ENCODE measurements at regions not wholly inside any gene's neighbourhood (a gene's known extent, or its start where the extent isn't known, plus 50 kb on each side); places are given as distances from the start of the nearest gene placed in this dataset.

DNA sequence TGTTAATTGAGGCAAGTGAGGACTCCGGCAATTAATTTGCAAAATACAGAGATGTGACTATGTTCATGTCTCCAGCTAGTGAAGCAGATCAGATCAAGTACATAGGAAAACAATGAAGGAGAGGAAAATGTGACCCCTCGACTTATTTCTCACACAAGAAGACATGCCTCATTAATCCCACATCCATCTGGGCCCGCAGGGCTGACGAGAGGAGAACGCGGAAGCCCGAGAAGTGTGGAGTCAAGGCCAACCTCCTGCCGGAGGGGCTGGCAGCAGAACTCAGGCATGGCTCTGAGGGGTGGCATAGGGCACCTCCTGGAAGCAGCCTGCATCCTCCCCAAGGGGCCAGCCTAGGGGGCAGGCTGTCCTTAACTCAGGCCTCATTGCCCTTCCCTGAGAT, 54.4 kb downstream of the ZNF503 start:
- DNase-seq: no peak

DNA sequence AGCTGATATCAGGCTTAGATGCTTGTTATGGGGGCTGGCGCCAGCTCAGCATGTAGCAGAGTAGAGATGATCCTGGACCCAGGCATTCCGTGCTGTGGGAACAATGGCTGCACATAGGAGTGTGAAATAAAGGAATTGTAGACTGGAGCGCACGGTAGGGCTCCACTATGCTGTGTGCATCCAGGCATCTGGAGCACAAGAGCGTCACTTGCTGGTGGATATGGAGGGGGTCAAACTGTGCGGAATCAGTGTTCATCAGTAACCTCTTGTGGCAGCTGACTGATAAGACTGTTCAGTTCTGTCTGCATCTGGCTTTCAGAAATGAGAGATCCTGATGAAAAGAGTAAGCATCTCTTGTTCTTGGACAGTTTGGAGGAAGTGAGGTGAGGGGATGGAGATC, 55.8 kb downstream of the ZNF503 start:
- DNase-seq: no peak

DNA sequence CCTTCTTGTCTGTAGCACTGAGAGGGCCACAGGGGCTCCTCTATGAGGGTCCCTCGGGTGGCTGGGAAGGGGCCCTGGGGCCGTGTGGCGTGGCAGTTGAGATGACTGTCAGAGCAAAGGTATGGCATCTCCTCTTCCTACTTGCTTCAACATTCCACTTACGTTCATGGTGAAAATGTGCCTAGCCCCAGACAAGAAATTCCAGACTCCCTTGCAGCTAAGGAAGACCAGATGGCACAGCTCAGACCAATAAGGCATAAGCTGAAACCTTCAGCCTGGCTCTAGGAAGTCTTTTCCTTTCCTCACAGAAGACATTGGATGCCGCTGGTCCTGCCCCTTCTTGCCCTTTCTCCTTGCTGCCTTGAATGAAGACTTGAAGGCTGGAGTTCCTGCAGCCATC, 57.4 kb downstream of the ZNF503 start:
- no peak for DNase-seq

DNA sequence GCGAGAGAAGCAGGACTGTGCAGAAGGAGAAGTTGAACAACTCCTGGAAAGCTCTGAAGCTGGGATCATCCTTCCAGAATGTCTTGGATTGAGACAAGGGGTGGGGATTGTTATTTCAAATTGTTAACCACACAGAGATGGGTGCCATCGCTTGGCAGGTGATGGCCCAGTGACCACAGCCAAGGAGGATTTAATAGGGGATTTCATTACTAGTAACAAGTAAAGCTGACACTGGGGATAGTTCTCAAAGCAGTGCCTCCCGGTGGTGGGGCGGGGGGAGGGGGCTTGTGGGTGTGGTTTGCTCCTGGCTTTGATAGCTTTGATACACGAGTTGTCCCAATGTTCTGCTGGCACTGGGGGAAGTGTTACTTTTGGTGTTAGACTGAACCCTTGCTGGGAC, 59.2 kb downstream of the ZNF503 start:
- DNase-seq: no peak

DNA sequence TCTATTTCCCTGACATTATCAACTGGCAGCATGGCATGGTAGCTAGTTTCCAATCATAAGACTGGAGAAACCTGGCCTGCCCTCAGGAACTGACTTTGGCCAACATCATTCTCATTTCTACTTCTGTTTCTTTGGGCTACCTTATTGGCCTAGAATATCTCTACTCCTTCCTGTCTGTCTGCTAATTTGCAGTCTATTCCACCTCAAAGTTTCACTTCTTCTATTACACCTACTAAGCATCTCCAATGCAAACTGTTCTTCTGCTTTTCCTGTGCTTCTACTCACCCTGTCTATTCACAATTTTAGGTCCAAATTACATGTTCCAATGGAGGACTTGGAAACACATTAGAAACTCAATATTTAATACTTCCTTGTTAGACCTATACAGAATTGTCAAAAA, 65.6 kb downstream of the ZNF503 start:
- DNase-seq: no peak

DNA sequence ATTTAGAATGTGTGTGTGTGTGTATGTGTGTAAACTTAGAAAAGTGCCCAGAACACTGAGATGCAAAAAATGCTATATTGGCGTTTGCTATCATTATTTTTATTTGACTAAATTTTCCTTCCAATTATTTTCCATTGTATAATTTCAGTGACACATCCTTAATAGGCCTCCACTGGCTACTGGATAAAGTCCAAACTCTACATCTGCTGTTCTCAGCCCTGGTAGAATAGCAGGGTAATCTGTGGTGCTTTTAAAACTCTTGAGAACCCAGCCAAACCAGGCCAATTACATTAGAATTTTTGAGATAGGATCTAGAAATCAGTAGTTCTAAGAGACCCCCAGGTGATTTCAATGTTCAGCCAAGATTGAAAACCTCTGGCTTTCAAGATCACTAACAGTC, 66.4 kb downstream of the ZNF503 start:
- DNase-seq: no peak

DNA sequence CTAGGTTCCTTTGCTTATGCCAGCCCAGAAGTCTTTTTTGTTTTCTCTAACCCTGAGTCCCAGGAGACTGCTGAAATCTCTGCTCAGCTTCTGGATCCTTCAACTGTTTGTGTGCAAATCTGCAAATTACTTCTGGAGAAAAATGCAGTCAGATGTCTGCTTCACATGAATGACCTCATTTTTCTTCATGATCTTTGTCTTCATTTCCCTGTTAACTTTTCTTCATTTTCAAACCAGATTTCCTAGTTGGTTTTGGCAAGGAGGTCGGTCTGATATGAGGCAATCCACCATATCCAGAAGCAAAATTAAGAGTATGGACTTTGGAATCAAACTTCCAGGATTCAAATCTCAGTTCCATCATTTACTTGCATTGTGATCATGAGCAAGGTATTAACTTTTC, 66.8 kb downstream of the ZNF503 start:
- no peak for DNase-seq

DNA sequence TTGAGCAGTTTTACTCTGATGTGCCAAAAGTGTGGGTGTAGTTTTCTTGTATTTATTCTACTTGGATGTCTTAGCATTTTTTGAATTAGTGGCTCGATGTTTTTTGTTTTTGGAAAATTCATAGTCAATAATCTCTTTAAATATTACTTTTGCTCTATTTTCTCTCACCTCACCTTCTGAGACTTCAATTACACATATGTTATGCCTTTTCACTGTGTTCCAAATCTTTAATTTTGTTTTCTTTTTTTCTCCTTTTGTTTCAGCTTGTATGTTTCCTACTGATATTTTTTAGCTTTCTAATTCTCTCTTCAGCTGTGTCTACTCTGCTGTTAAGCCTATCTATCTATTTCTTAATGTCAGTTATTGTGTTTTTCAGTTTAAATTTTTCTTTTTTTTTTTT, 69.5 kb downstream of the ZNF503 start:
- DNase-seq: no peak

DNA sequence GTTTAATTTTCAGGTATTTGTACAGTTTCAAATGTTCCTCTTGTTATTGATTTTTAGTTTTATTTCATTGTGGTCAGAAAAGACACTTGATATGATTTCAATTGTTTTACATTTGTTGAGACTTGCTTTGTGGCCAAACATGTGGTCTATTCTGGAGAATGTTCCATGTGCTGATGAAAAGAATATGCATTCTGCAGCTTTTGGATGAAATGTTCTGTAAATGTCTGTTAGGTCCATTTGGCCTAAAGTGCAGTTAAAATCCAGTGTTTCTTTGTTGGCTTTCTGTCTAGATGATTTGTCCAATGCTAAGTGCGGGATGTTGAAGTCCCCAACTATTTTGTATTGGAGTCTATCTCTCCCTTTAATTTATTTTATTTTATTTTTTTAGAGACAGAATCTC, 70.5 kb downstream of the ZNF503 start:
- no peak for DNase-seq

DNA sequence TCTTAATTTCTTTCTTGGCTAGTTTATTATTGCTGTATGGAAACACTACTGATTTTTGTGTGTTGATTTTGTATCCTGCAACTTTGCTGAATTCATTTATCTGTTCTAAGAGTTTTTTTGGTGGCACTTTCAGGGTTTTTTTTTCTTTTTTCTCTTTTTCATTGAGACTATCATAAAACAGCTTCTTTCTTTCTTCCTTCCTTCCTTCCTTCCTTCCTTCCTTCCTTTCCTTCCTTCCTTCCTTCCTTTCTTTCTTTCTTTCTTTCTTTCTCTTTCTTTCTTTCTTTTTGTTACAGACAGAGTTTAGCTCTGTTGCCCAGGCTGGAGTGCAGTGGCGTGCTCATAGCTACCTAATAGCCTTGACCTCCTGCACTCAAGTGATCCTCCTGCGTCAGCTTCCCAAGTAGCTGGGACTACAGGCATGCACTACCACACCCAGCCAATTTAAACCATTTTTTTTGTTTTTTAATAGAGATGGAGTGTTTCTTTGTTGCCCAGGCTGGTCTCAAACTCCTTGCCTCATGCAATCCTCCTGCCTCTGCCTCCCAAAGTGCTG, 72.3 kb downstream of the ZNF503 start:
- DNase-seq: no peak

DNA sequence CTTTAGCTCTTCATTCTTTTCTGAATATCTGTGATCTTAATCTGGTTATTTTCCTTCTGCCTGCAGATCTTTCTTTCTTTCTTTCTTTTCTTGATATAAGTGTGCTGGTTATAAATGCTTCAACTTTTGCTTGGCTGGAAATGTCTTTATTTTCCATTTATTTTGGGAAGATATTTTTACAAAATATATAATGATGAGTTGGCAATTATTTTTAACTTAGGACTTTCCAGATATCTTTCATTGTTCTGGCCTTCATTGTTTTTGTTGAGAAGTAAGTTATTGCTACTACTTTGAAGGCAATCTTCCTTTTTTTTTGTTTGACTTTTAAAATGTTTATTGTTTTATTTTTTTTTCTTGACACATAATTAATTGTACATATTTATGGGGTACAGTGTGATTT, 75.3 kb downstream of the ZNF503 start:
- DNase-seq: no peak

DNA sequence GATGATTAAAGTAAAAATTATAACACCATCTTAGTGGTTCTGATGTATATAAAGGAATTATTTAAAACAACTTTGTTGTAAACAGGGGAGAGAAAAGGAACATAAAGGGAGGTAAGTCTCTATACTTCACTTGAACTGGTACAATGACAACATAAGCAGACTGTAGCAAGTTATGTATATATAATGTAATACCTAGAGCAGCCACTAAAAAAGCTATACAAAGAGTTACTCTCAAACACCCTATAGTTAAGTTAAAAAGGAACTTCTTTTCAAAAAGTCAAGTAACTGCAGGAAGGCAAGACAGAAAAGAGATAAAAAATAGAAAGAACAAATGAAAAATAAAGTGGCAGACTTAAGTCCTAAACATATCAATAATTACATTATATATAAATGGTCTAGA, 82.3 kb downstream of the ZNF503 start:
- no peak for DNase-seq

DNA sequence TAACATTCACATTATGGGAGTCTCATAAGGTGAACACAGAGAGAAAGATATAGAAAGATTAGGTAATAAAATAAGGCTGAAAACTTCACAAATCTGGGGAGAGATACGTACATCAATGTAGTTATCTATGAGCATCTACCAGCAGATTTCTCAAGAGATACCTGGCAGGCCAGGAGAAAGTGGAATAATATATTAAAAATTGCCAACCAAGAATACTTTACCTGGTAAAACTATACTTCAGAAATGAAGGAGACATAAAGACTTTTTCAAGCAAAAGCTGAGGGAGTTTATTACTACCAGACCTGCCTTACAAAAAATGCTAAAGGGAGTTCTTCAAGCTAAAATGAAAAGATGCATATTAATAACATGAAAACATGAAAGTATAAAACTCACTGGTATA, 78.8 kb upstream of the COMTD1 start:
- DNase-seq: no peak

DNA sequence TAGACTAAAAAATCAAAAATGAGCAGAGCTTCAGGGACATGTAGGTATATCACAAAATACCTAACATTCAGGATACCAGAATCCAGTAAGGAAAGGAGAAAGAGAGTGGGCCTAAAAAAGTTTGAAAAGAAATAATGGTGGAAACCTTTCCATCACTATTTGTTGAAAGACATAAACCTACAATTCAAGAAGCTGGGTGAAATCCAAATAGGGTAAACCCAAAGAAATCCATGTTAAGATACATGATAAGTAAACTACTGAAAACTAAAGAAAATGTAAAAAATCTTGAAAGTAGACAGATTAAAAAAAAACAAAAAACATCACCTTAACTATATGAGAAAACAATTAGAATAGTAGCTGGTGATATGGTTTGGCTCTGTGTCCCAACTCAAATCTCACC, 76.7 kb upstream of the COMTD1 start:
- no peak for DNase-seq

DNA sequence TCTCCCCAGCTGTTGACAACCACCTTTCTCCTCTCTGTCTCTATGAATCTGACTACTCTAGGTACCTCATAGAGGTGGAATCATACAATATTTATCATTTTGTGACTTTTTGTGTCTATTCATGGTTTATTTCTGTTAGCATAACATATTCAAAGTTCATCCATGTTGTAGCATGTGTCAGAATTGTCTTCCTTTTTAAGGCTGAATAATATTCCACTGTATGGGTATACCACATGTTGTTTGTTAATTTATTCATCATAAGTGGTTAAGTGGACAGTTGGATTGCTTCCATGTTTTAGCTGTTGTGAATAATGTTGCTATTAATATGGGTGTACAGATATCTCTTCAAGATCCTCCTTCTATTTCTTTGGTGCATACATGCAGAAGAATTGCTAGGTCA, 69.9 kb upstream of the COMTD1 start:
- no peak for DNase-seq

DNA sequence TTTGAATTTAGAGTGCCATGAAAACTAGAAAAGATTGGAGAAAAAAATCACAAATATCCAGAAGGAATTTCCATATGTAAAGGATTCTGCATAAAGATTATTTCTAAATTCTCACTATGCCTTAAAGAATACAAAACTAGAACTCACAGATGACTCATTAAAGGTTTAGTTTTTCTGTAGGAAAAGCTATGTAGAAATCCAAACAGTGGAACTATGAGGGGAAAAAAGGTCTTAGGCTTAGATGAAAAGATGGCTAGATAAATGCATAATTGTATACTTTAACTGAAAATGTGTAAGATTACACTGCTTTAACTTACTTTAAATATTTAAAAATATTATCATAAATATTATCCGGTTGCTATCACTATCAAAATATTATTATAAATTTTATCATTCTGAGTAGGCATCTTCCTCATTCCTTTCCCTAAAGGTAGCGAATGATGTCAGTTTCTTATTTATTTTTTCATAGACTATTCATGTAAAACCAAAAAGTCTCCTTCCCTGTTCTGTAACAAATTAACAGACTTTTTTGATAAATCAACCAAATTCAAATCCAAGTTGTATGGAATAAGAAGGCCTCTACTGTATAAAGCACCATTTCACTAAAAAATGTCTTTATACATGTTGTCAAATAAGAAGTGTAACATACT, 69.1 kb upstream of the COMTD1 start:
- DNase-seq: no peak

DNA sequence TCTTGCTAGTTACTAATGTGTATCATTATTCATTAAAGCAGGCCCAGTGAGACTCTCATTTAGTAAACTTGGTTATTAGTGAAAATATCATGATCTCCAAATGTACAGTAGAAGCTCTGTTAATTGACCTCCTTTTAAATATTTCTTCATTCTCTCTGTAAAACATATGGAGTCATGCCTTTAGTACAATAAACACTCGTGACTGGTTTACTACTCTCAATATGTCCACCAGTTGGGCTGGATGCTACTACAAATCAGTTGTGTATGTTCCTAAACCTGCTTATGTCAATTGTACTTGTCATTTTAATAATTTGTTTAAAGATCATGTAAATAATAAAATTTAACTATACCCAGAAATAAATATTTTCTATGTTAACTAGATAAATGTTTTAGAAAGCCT, 68.6 kb upstream of the COMTD1 start:
- DNase-seq: no peak

DNA sequence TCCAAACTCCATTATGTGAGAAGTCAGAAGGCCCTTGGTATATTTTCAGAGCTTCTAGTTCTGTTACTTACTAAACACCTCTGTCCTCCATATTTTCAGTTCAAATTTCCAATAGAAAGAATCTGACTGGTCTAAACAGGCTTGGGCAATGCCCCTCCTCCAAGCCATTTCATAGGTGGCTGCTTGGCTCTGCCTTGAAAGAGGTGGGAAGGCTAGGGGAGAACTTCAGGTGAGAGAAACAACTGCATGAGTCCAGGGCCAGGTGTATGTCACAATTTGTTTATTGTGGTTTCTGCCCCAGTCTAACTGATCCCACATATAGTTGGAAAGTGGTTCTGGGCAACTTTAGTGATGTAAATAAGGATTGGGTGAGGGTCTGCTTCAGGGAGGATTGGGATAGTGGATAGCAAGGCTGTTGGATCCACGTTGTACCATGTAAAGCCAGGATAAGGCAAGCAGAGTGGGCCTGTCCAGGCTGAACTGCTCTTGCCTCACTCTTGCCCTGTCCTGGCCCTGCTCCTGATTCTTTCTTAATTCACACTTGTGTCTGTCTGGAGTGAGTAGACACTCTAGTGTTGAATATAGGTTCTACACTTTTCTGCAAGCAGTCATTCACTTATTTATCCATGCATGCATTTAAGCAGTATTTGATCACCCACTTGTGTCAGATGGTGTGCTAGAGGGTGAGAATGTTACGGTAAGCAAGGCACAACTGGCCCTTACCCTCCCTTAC, 67.5 kb upstream of the COMTD1 start:
- no peak for DNase-seq

DNA sequence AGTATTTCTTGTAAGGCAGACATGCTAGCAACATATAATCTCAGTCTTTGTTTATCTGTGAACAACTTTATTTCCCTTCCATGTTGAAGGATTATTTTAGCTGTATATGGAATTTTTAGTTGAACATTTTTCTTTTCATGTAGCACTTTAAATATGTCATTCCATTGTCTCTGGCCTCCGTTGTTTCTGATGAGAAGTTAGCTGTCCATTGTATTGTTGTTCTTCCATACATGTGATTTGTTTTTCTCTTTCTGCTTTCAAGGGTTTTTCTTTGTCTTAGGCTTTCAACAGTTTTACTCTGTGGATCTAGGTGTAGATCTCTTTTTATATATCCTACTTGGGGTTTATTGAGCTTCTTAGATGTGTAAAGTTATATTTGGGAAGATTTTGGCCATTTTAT, 66.3 kb upstream of the COMTD1 start:
- DNase-seq: no peak

DNA sequence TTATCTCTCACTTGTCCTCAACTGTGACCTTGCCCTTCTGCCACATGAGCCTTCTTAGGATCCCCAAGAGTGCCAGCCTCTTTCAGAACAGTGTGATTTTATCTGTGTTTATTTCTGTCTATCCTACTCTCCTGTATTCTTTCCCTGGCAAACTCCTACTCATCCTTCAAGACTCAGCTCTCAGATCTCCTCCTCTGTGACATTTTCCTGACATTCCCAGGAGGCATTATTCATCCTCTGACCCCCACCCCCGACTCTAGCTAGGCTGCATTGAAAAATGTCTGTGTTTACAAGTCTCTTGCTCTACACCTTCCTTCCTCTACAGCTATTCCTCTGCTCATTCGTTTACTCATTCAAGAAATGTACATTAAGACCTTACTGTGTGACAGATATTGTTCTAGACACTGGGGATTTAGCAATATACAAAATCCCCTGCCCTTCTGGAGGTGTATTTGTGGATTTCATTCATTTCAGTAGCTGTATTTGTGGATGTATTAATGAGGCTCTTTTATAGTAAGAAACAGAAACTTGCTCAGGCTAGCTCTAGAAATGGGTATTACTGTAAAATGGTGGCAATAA, 61.4 kb upstream of the COMTD1 start:
- no peak for DNase-seq

DNA sequence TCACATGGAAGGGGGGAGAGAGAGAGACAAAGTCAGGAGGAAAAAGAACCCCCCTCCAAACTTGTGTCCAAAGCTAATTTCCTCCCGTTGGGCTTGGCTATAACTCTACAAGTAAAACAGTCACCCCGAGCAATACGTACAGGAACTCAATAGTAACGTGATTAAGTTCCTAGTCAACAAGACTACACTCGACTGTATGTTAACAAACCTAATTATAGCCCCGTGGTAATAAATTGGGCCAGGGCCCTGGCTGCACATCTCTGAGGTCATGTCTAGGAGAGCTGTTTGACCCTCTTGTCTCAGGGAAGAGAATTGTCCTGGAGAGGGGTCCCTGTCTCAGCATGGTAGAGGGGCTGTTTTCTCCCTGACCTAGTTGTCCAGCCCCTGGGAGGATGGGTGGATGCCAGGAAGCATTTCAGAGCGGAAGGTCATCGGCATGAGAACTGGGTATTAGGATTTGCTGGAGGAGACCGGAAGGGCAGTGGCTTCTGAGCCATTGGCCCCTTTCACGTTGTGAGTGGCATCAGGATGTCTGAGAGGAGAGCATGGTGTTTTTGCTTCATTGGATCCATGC, 60.2 kb upstream of the COMTD1 start:
- no peak for DNase-seq

DNA sequence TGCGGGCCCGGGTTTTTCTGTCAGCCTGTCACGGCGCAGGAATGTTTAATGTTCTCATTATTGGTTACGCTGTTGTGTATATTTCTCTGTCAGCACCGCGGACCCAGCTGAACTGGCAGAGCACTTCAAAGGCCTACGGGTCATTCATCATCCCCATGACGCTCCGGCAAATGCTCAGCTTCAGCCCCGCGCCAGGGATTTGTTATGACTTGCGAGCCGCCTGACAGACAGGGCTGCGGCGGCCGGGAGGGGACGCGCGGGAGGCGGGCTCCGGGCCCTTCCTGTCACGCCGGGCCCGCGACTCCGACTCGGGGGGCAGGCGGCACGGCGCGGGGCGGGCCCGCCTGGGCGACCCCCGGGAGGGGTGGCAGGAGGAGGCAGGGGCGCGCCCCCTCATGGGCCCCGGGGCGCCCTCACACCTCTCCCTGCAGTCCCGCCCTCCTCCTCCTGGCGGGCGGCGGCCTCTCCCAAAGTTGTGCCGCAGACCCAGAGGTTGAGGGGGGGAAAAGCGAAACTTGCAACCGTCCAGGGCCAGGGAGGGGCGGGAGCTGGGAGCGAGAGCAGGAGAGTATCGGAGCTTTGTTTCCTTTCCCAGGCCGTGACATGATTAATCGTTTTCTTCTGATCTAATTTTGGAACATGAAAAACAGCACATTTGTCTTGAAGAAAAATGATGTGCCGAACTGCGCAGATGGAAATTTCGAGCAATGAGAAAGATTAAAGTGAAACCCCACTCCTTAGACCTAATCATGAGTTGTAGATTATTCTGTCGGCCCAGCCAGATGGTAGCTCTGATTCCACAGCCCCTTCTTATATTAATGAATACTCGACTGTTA, 59.3 kb upstream of the COMTD1 start:
- DNase-seq: peak; percentile 54

DNA sequence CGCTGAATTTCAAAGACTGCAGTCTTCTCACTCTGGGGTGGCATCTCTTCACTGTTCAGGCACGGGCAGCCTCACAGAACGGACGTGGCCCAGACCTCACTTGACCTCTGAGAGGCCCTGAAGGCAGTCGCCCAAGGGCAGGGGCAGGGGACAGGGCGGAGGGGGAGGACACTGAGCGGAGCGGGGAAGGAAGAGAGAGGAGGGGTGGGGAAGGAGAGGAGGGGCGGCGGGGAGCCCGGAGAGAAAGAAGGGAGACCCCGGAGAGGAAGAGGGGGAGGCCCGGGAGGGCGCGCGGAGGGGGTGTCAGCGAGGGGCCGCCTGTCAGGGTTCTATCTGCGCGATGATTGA, 58.7 kb upstream of the COMTD1 start:
- no peak for DNase-seq

Data from DMS153 (cell line).